ENCODE measurements at regions not wholly inside any gene's neighbourhood (a gene's known extent, or its start where the extent isn't known, plus 50 kb on each side); places are given as distances from the start of the nearest gene placed in this dataset.

- no peak for DNase-seq
Observed at GRCh38 chr5:89606939-89607534, 724.1 kb upstream of the MEF2C start.

DNA sequence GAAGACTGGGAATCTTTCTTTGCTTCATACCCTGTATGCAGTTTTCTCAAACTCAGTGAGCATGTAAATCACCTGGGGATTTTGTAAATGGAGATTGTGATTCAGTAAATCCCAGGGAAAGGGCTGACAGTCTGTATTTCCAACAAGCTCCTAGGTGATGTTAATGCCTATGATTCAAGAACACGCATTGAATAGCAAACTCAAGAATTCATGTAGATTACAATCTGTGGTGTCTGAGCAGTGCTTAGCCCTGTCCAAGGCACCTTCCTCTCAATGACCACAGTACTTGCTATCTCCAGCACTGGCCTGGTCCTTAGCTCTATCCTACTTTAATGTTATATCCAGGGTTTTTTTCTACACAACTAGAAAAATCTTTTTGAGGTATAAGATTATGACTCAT is 721.4 kb upstream of the MEF2C start:
- DNase-seq, result no peak

DNA sequence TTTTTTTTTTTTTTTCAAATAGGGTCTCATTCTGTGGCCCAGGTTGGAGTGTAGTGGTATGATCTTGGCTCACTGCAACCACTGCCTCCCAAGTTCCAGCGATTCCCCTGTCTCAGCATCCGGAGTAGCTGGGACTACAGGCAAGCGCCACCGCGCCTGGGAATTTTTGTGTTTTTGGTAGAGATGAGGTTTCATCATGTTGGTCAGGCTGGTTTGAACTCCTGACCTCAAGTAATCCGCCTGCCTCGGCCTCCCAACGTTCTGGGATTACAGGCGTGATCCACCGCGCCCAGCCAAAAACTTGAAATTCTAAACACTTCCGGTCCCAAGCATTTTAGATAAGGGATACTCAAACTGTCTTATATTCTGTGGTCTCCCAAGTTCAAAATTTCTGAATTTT is 718.9 kb upstream of the MEF2C start:
- no peak for DNase-seq

- DNase-seq, result no peak
Observed at GRCh38 chr5:89597878-89598277, 714.9 kb upstream of the MEF2C start.

DNA sequence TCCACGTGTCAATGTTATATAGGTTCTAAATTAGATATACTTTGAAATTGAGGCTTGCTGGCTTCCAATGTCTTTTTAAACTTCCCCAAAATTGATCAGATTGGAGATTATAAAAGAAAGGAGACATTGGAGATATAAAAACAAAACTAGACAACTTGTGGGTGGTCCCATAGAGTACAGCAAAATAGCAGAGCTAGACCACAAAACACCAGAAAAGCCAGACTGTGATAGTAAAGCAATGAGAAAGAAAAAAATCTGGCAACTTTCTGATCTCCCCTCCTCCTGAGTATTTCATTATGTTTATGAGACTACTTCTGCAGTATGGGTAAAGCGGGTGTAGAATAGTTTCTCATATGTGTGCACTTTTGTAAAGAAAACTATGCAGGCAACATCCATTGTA is 713.8 kb upstream of the MEF2C start:
- no peak for DNase-seq

DNA sequence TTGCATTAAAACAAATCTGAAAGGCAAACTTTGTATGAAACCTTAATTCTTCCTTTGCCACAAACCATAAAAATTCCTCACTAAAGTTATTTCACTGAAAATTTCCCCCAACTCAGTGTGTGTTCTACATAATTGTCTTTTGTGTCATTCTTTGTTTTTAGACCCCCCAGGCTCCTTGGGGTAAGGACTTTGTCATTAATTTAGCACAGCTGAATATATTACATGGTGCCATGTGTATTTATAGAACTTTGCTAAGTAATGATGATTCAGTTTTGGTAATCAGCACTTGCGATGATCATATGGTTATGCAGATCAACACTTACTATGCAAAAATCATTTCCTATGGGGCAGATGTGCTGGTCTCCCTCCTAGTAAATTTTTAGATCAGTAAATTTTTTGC is 712.1 kb upstream of the MEF2C start:
- no peak for DNase-seq

DNA sequence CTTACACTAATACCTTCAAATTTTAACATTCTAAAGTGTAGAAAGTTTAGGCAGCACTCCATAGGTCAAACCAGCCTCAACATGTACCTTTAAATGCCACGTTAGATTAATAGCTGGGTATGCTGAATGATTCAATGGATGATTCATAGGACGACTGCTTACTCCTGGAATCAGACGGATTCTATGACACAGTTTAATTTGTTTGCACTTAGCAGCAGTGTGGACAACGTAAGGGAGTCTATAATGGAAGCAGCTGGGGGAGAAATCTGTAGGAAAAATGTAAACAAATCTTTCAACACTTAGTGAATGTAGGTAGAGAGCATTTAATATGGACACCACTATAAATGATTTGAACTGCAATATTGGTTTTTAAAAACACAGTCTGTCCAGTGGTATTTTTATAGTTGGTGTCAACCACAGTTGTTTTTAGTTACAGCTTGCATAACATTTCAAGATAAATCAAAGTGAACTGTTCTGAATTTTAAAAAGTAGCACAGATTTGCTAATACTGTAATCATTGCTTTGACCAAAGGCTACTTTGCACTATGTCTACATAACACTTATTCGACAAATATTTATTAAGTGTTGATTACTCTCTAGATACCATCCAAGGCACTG is 701.5 kb upstream of the MEF2C start:
- DNase-seq, result no peak

DNA sequence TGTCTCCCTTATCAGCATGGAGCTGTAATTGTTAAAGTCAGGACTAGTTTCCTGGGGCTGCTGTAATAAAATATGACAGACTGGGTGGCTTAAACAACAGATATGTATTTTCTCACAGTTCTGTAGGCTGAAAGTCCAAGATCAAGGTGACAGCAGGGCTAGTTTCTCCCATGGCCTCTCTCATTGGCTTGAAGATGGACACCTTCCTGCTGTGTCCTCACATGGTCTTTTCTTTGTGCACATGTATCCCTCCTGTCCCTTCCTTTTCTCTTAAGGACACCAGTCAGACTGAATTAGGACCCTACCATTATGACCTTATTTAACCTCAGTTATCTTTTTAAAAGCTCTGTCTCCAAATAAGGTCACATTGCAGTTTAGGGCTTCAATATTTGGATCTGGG is 700.5 kb upstream of the MEF2C start:
- no peak for DNase-seq

DNA sequence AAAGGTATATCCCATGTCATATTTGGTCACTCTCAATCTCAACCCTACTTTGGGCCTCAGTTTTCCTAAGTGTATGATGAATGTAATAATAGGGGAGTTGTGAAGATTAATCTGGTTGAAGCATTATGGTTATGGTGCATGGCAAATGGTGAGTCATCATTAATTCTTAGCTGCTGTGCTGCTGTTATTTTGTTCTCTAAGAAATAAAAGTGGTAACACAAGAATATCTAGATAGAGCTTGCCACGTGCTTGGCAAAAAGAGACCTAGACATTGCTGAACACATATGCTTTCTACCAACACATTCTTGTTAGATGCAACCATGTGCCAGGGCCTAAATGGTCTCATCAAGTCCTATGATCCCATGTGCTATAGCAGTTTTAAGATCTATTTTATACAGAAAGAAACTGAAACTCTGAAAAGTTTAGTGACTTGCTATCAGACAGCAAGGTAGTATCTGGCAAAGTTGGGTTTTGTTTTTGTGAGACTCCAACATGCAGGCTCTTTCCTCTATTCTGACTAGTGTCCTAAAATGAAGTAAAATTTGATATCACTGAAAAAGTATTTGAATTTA is 699.9 kb upstream of the MEF2C start:
- DNase-seq, result no peak

DNA sequence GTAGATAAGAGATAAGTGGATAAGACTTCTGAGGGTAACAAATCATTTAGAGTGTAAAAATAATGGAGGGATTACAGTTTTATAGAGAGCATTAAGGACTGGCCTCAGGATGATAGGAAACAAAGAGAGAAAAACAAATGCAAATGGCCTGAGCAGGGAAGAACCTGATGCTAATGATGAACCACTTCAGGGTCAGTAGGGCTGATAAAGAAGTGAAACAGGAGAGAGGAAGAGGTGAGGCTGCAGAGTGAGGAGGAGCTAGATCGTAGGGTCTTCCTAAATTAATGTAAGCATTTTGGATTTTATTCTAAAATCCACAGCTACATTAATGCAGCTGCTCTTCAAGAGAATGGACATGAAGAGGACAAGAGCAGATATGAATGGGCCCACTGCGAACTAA is 698.0 kb upstream of the MEF2C start:
- DNase-seq, result no peak

GRCh38 chr5:89575319-89575718 is 692.3 kb upstream of the MEF2C start:
- DNase-seq, result no peak

DNA sequence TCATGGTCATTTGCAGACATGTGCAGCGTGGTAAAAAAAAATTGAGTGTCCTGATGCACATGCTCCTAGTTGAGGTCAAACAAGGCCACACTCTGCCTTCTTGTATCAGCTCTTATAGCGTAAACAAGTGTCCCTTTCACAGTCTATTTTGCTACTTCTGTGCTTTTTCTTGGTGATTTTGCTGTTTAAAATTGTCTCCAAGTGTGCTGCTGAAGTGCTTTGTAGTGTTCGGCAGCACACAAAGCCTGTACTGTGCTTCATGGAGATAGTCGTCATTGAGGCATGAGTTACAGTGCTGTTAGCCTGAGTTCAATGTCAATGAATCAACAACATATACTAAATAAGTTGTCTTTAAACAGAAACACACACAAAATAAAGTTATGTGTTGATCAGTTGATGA is 690.4 kb upstream of the MEF2C start:
- DNase-seq, result no peak

DNA sequence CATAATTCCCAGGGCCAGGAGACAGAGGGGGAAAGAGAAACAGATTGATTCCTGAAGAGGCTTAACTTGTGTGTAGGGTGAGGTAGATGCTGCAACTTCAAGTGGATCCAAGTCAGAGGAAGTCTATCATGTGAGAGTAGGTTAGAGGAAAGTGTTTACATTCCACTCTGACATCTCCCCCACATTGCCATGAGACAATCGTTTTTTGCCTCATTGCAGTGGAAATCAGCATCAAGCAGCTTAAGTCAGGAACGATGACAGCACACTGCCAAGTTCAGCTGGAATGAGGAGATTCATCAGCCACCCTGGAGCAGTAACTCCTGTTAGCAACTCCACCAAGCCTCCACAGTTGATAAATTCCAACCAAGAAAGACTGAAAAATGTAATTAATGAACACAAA is 689.7 kb upstream of the MEF2C start:
- no peak for DNase-seq

DNA sequence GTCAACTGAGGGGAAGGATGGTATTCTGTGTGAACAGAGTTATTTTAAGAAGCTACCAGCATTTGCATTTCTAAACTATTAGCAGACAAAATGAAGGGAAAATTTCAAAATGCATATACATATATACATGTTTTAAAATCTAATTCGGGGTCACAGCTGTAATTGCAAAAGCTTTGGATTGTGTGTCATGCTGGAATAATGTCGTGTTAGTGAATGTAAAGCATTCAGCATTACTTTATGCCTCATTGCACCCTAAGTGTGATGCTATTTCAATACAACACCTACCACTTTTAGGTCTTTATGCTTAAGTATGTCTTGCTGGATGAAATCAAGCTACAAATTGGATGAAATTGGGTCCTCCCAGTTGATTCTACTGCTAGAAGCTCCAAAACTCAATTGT is 687.6 kb upstream of the MEF2C start:
- DNase-seq, result no peak

- DNase-seq, result no peak
Observed at GRCh38 chr5:89566340-89566739, 683.4 kb upstream of the MEF2C start.

- DNase-seq, result no peak
Observed at GRCh38 chr5:89560696-89561095, 677.7 kb upstream of the MEF2C start.

GRCh38 chr5:89556215-89556913 is 673.4 kb upstream of the MEF2C start:
- DNase-seq, result no peak

DNA sequence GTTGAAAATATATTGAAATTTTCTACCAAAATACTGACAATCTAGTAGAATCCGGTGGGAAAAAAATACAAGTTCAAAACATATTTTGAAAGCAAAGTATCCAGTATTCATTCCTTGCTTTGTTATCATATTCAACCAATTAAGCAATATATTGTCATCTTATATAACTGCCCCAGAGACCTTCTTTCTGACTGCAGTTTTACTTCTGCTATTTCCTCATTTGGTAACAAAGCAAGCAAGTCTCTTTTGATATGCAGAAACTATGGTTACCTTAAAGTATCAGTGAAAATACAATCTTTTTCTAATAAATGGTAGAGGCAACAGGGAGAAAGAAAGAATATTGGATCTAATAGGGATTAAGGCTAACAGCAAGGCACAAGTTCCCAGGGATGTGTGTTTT is 663.7 kb upstream of the MEF2C start:
- DNase-seq, result no peak

DNA sequence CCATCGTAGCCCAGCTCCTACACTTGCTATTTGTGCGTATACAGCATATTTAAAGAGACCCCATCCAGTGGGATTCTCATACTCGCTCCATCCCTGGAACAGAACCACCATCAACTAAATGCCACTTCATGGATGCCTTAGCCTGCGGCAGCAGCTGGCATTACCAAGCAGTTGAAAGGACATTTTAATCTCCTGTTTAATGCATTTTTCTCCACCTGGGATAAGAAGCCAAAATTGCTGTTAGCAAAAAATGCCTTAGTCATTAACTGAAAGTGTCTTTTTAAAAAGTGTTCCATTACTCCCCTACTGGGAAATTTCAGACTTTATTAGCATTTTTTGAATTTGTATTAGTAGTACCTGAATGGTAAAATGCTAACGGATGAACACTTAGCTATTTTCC is 662.6 kb upstream of the MEF2C start:
- DNase-seq, result no peak

DNA sequence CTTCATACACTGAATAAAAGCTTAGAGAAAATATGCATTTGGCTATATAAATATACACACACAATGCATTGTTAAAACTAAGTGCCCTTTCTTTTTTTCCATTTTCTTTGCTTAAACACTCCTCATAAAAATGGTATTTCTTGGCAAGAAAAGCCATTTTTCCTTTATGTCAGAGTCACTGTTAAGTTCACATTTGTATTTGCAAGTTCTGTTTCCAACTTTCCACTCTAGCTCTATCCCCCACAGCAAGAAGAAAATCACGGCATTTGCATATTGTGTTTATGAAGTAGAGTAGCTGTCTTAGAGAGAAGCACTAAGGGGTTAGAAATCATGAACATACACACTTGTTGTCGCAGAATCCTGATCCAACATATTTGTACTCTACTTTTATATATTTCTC is 662.1 kb upstream of the MEF2C start:
- no peak for DNase-seq

DNA sequence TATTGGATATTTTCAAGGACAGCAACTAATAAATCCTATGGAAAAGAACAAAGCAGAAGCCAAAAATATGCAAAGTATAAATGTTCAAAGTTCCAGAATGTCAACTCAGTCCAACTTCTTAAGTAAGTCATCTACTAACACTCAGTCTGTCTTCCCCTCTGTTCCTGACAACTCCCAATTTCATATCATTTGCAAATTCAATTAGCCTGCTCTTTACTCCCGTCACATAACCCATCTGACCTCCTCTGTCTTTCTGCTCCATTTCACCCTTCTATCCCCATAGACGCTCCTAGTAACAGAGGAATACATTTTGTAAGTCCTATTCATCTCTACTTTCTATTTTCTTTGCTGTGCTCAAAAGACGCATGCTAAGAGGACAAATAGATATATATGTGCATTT is 659.8 kb upstream of the MEF2C start:
- no peak for DNase-seq

DNA sequence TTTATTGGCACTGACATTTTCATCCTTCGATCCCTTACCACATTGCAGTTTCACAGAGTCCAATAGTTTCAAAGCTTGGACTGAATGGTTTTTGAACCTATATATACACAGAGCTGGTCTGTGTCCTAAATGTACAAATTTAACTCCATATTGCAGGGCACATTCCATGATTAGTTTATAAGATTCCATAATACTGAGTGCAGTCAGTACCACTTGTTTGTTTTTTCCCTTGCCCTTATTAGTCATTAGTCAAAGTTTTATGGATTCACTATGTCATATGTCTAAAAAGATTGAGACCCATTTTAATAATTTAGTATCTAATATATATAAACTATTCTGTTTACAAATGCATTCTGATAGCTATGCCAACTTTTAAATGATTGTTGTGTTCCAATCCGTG is 654.8 kb upstream of the MEF2C start:
- DNase-seq, result no peak

DNA sequence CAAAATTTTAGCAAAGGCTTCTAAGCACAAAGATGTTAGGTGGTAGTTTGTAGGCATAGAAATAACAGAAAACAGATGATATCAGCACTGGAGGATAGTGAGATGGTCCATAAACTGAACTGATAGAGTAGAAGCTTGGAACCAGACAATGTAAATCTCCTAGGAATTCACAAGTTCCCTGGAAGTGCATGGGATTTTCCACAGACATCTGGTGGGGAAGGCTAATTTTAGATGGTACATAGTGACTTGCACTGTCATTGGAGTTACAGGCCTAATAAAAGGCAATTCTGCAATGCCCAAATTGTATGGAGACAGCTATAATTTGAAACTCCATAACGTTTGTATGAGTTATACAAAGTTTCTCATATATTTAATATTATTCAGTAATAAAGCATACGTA is 653.0 kb upstream of the MEF2C start:
- no peak for DNase-seq

GRCh38 chr5:89535411-89535810 is 652.4 kb upstream of the MEF2C start:
- DNase-seq, result no peak

GRCh38 chr5:89534331-89534730 is 651.3 kb upstream of the MEF2C start:
- no peak for DNase-seq

Measured in stimulated activated naive CD4-positive, alpha-beta T cell treated with Interleukin-2 at 50 U/mL for 16 hours (primary cell).